G401 (cell line): ENCODE measurements at regions not wholly inside any gene's neighbourhood (a gene's known extent, or its start where the extent isn't known, plus 50 kb on each side); places are given as distances from the start of the nearest gene placed in this dataset.
A peak's percentile ranks its signal among the peaks of the same experiment; 100 is the strongest.

Experiments
- DNase-seq: peaks from one replicate; pipeline ENCODE4 v3.0.0-alpha.2; 2015; ENCODE audit warnings: low spot score
- in situ Hi-C: cut with HindIII; loops from 2 replicates; pipeline ENCODE4 v1.10.0; 2016; ENCODE audit warnings: low sequenced_read_pairs, mixed read lengths

GRCh38 chr5:93281980-93282772 is 298.8 kb downstream of the NR2F1-AS1 start:
- in situ Hi-C loops: no loop called here
- no peak for DNase-seq

- in situ Hi-C loops: no loop called here
- no peak for DNase-seq
These were observed 300.5 kb downstream of the NR2F1-AS1 start for GRCh38 chr5:93280518-93280917.

- no peak for DNase-seq
- in situ Hi-C loops: no loop called here
These were observed 301.6 kb downstream of the NR2F1-AS1 start for GRCh38 chr5:93279296-93279963.

- no peak for DNase-seq
- in situ Hi-C loops: no loop called here
These were observed 302.1 kb downstream of the NR2F1-AS1 start for GRCh38 chr5:93278896-93279295.

- in situ Hi-C loops: no loop called here
These were observed 304.0 kb downstream of the NR2F1-AS1 start for GRCh38 chr5:93277051-93277450.

GRCh38 chr5:93275376-93275775 is 305.6 kb downstream of the NR2F1-AS1 start:
- in situ Hi-C loops: no loop called here
- DNase-seq: no peak

More at GRCh38 chr5:93277051-93277450, 304.0 kb downstream of the NR2F1-AS1 start:
- DNase-seq: no peak

GRCh38 chr5:93274291-93274690 is 306.7 kb downstream of the NR2F1-AS1 start:
- DNase-seq: peak; percentile 48
- in situ Hi-C loops: no loop called here

- DNase-seq: no peak
- in situ Hi-C loops: no loop called here
These were observed 307.8 kb downstream of the NR2F1-AS1 start for GRCh38 chr5:93273176-93273575.

GRCh38 chr5:93272108-93272507 is 308.9 kb downstream of the NR2F1-AS1 start:
- in situ Hi-C loops: no loop called here
- DNase-seq: no peak

GRCh38 chr5:93267736-93268135 is 313.3 kb downstream of the NR2F1-AS1 start:
- no peak for DNase-seq
- in situ Hi-C loops: no loop called here

- in situ Hi-C loops: no loop called here
- DNase-seq: no peak
These were observed 313.7 kb downstream of the NR2F1-AS1 start for GRCh38 chr5:93267276-93267675.

GRCh38 chr5:93257616-93258015 is 323.4 kb downstream of the NR2F1-AS1 start:
- in situ Hi-C loops: no loop called here
- DNase-seq: no peak

- DNase-seq: no peak
- in situ Hi-C loops: no loop called here
These were observed 325.2 kb downstream of the NR2F1-AS1 start for GRCh38 chr5:93255796-93256195.

GRCh38 chr5:93252165-93252564 is 328.9 kb downstream of the NR2F1-AS1 start:
- peak; percentile 21 for DNase-seq
- in situ Hi-C loops: no loop called here

- in situ Hi-C loops: no loop called here
- DNase-seq: no peak
These were observed 329.7 kb downstream of the NR2F1-AS1 start for GRCh38 chr5:93251347-93251746.

GRCh38 chr5:93250424-93250823 is 330.6 kb downstream of the NR2F1-AS1 start:
- in situ Hi-C loops: no loop called here
- DNase-seq: no peak

- in situ Hi-C loops: no loop called here
- no peak for DNase-seq
These were observed 331.2 kb downstream of the NR2F1-AS1 start for GRCh38 chr5:93249651-93250289.

GRCh38 chr5:93247105-93247504 is 333.9 kb downstream of the NR2F1-AS1 start:
- no peak for DNase-seq
- in situ Hi-C loops: no loop called here

- in situ Hi-C loops: no loop called here
- peak; percentile 15 for DNase-seq
These were observed 334.7 kb downstream of the NR2F1-AS1 start for GRCh38 chr5:93246090-93246855.

GRCh38 chr5:93245226-93245625 is 335.8 kb downstream of the NR2F1-AS1 start:
- no peak for DNase-seq
- in situ Hi-C loops: no loop called here
